ENCODE measurements at regions not wholly inside any gene's neighbourhood (a gene's known extent, or its start where the extent isn't known, plus 50 kb on each side); places are given as distances from the start of the nearest gene placed in this dataset.
"Not testable (repeated sequence)": the region's sequence is repeated elsewhere in the genome, so short reads cannot be mapped to it uniquely, and the experiment has no call there.

DNA sequence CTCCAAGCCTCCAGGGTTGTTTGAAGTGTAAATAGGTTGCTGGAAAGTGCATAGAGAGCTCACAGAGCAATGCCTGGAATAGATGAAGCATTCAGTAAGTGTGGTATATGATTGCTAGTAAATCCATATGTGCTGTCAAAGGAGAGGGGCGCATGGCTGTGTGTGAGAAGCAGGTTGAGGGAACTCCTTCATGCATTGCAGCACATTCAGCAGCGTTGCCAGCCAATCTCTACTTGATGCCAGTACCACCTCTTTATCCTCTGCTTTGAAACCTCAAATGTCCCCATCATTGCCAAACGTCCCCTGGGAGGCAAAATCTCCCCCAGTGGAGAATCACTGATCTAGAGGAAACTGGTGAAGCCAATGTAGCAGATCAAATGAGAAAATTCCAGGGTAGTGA, 82.7 kb upstream of the RALGAPA2 start:
- no peak for DNase-seq (ENCODE audit: low read depth)

DNA sequence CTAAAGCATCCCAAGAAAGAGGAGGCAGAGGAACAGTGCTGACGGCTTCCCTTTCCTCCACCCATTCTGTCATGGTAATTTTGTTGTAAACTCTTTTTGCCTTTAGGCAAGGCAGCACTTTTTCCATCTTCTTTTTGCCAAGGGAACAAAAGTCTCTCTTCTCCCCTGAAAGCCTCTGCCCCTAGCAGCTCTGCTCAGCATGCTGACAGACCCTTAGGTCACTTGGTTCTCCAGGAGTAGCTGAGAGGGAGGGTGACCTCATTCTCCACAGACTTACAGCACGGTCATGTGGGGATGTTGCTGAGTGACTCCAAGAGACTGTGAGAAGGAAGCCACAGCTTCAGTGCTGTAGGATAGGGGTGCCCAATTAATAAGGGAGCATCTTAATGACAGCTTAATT, 81.1 kb upstream of the RALGAPA2 start:
- DNase-seq (ENCODE audit: low read depth): no peak

DNA sequence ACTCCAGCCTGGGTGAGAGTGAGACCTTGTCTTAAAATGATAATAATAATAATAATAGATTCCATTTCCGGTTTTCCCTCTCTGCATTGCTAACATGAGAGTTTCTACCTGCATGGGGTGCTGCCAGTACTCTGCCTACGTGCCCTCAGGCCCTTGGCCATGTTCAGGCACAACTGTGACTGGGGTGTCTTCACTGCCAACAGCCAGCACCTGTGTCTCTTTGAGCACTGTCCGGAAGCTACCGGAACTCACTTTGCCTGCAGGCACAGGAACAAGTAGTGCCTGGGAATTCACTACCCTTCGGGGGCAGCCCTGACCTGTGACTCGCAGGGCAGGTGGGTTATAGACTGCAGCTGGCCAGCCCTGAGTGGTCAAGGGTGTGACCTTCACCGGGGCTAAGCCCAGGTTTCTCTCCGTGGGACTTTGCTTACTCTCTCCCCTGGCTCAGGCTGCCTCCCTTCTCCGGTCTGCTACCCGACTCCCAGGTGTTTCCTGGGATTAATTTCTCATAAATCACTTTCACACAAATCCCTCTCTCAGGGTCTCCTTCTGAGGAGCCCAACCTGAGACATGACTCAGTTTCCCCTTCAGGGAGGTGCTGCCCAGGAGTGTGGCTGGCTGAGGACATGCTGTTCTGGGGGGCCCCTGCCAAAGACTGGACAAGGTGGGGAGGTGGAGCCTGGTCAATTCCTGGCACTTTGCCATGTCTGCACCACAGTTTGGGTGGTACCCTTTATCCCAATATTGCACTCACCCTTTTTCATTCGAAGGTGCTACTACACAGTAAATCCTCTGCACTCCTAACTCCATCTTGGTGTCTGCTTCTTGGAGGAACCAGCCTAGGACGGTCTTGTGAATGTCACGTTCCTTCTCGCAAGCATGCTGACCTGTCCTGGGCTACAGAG, 79.5 kb upstream of the RALGAPA2 start:
- DNase-seq (ENCODE audit: low read depth): no peak

DNA sequence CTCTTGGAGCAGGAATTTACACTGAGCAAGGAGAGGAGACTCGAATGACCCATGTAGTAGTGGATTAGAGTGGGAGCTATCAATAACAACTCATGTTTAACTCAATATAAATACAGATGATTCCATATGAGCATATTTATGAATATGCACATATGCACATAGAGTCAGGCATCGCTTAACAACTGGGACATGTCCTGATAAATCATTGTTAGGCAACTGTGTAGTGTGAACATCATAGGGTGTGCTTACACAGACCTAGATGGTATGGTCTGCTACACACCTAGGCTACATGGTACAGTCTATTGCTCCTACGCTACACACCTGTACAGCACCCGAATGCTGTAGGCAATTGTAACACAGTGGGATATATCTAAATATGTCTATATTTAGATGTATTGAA, 75.9 kb upstream of the RALGAPA2 start:
- no peak for DNase-seq (ENCODE audit: low read depth)

DNA sequence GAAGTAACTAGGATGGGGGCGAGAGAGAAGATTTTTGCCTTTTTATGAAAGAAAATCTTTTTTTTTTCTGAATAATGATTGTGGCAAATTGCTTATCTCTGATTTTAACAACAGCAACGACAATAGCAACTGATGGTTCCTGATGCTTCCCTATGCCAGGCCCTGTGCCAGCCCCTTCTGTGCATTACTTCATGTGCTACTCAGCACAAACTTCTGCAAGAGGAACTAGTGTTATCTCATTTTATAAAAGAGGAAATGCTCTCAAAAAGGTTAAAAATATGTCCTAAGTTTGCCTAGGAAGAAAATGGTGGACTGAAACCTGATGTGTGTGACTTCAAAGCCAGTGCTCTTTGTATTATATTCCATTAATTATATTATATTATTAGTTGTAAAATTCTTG, 74.0 kb upstream of the RALGAPA2 start:
- DNase-seq (ENCODE audit: low read depth): no peak

DNA sequence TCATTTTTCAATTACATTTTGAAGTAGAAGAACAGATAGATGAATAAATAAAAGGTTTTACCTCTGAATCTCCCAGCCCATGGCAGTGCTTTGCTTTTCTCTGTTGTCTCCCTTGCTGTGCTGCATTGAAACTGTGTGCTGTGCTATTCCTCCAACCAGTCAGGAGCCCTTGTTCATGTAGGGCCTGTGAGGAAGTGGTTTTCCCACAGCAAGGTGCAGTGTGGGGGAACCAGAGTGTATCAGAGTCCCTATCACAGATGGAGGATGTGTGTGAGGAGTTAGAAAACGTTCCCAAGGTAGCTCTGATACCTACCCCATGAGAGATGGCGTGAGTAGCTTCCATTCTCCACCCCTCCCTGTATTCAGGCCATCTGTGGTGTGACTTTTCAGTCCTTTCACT, 72.8 kb upstream of the RALGAPA2 start:
- DNase-seq (ENCODE audit: low read depth): no peak

DNA sequence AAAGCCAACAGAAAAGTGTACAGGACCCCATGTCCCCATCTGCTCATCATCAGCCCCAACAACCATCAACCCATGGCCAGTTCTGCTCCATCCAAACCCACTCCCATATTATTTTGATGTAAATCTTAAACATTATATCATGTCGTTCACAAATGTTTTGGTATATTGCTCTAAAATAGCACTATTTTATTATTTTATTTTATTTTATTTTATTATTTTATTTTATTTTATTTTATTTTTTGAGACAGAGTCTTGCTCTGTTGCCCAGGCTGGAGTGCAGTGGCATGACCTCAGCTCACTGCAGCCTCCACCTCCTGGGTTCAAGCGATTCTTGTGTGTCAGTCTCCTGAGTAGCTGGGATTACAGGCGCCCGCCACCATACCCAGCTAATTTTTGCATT, 72.0 kb upstream of the RALGAPA2 start:
- not testable (repeated sequence) for DNase-seq (ENCODE audit: low read depth)

DNA sequence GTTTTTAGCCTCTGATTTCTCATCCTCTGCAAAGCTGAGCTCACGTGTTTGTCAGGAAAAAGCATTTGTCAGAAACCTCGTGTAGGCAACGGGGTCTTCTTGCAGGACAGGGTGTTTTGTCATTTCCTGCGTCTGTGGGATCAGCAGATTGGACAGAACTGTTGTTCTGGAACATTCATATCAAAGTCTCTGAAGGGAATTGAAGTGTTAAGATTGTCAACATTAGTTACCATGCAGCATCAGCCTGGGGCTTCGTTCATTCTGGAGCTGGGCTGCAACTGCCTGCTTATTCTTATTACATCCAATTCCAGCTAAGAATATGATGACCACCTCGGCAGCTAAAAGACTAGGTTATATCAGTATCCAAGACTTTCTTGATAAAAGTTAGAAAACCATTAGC, 71.0 kb upstream of the RALGAPA2 start:
- DNase-seq (ENCODE audit: low read depth): no peak

DNA sequence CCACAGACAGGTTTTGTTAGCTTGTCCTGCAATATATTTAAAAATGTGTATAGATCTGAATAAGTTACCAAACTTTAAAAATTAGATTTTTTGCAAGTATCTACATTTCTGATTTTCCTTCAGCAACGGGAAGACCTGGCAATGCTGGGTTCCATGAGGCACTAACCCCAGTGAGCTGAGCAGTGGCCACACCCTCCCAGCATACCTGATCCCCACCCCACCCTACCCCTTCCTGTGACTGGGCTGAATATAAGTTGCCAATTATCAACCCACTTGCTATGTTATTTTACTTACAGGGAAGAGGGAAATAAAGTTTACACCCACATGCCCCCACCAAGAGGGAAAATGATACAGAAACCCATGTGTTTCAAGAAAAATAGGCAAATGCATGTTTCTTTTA, 70.3 kb upstream of the RALGAPA2 start:
- no peak for DNase-seq (ENCODE audit: low read depth)

DNA sequence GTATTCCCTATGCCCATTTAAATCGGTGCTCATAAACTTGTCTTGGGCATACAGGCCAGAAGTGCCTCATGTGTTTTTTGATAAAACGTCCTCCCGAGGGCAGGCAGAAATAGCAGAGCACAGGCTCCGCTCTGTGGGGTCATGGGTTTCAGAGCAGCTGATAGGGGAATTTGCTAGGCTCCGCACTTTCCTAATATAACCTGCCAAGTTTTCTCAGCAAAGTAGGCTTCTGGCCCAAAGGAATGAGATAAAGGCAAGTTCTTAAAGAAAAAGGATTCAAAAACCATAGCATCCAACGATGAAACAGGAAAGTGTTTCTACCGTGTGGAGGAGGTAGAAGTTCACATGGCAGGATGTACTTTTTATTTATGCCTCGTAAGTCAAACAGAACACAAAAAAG, 69.8 kb upstream of the RALGAPA2 start:
- no peak for DNase-seq (ENCODE audit: low read depth)

DNA sequence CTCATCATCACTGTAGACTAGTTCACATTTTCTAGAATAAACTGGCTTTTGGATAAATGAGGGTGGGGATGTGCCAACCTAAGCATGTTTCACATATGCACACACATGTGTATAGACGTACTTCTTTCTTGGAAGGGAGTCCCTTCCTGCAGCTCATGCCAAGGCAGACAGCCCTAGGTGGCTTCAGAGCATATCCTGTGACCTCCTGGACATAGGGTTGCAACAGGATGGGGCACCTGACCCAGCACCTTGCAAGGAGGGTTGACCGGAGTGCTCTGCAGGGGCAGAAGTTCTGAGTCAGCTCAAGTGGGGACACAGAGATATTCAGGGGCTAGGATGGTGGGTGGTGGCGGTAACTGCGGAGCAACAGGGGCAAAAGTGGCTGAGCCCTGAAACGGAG, 68.6 kb upstream of the RALGAPA2 start:
- no peak for DNase-seq (ENCODE audit: low read depth)

DNA sequence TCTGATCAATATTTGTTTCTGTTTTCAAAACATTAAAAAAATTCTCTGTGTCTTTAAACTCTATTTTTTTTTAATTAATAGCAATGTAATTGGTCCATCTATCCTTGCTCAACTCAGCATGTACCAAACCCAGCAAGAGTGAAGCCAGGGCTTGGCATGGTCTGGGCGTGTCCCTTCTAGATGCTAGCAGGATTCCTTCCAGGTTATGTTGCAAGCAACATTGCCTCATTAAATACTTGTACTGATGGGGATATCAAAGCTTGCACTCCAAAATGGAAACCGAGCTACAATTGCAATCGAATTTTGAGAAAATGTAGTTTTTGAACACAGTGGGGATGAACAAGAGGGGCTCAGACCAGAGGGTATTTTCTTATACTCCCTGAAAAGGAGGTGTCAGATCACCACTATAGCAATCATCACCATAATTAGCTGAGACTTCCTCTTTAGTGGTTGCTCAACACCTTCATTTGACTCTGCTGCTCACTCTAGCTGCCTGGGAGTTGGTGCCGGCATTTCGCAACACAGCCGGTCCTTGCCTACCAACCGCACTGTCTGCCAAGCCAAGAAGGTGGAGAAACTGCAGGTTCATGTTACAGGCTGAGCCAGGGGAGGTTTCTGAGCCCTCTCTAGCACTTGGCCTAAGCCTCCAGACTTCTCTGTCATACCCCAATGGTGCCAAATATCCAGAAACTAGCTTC, 67.8 kb upstream of the RALGAPA2 start:
- no peak for DNase-seq (ENCODE audit: low read depth)

DNA sequence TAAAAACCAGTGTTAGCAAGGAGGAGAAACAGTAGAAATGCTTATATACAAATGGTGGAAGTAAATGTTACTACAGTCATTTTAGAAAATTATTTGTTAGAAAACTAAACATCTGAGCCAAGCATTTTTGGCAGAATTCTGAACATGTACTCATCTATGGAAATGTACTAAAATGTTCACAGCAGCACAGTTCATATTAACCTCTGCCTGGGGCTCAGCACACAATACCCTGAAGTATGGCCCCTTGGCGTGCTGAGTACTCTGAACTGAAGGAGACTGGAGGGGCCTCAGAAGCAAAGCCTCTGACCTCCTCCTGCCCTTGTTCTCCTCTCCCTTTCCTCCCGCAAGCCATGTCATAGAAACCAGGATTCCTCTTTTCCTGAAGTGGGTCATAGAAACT, 66.2 kb upstream of the RALGAPA2 start:
- no peak for DNase-seq (ENCODE audit: low read depth)

DNA sequence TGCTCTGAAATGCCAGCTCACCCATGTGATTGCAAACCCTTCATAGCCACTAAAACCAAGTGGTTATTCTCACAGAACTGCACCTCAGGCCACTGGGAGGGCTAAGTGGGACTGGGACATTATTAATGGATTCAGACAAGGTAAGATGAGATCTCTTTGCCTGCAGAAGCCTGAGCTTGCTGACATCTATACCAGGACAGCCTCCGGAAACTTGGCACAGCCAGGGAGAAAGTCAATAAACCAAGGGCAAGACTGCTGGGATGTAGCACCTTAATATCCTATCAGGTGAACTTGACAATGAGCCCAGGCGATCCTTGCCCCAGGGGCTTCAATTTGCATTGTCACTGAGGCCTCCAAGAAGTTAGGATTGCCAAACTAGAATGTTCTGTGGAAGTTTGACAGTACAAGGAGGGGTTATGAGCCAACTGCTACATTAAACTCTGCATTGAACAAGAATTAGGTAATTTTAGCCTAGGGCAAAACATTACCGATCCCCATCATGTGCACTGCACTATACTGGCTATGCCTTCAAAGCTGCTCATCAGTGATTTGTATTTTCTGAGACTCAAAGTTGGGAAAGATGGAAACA, 60.1 kb upstream of the RALGAPA2 start:
- DNase-seq (ENCODE audit: low read depth): no peak

DNA sequence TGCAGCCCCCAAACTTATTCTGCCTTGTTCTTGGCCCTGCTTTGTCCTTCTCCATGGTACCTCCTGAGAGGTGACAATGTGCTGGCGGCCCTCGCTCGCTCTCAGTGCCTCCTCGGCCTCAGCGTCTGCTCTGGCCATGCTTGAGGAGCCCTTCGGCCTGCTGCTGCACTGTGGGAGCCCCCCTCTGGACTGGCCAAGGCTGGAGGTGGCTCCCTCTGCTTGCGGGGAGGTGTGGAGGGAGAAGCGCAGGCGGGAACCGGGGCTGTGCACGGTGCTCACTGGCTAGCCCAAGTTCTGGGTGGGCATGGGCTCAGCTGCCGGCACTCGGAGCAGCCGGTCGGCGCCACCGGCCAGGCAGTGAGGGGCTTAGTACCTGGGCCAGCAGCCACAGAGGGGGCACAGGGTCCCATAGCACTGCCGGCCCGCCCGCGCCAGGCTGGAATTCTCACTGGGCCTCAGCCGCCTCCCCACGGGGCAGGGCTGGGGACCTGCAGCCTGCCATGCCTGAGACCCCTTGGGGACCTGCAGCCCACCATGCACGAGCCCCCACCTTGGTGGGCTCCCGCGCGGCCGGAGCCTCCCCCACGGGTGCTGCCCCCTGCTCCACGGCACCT, 55.9 kb upstream of the RALGAPA2 start:
- DNase-seq (ENCODE audit: low read depth): no peak

DNA sequence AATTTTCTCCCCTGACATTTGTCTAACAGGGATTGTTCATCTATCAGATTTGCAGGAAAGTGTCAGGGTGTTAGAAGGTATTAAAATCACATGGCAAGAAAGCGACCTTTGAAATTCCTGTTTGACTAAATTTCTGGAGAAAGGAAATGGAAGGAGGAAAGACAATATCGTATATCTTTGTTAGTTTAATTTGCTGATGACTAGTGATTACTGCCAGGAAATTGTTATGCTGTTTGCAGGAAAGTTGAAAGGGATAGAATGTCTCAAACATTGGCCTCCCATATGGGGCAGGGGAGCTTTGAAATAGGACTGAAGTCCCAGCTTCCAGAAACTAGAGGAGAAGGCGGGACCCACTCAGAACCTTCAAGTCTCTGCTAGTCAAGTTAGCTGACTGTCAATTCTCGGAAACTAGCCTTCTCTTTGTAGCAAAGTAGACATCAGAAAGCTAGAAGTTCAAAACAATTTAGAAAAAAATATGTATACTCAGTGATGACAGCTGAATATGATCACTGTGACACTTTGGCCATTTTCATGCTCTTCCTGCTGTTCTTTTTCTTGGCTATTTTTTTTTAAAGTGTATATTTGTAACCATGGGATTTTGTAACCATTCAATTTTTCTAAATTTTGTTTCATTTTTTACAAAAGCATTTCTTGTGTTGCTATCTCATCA, 53.4 kb upstream of the RALGAPA2 start:
- DNase-seq (ENCODE audit: low read depth): no peak

DNA sequence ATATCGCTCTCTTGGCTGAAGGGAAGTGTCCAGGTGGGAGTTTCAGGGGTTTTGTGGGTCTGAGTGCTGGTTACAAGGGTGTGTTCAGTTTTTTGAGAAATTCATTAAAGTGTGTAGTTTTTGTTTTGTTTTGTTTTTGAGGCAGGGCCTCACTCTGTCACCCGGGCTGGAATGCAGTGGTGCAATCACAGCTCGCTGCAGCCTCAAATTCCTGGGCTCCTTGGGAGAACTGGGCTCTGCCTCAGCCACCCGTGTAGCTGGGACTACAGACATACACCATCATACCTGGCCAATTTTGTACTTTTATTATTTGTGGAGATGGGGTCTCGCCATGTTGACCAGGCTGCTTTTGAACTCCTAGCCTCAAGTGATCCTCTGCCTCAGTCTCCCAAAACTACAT, 51.2 kb upstream of the RALGAPA2 start:
- DNase-seq (ENCODE audit: low read depth): no peak
